ENCODE measurements at regions not wholly inside any gene's neighbourhood (a gene's known extent, or its start where the extent isn't known, plus 50 kb on each side); places are given as distances from the start of the nearest gene placed in this dataset.

DNA sequence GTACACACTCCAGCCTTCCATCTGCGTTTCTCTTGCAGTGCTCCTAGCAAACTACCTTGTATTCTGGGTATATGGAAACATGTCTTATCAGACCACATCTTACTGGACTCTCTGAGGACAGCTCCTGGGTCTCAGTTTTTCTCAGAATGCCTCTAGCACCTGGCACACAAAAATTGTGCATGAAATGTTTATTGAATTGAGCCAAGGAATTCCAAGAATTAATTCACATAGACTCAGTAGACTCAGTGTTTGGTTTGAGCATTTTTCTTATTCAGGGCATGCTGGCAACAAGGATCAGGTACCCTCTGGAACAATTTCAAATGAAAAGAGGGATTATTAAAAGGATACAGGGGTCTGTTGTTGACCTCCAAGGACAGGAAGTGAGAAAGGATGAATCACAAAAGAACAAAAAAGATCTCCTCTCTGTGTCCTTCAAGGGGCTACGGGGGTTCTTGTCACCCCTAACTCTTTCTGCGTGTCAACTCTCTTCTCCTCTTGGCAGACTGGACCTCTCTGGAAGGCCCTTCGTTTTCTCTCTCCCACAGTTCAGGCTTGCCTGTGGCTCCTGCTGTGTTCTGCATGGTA, 270.0 kb upstream of the HES1 start:
- TF ChIP-seq, protein P1, sequence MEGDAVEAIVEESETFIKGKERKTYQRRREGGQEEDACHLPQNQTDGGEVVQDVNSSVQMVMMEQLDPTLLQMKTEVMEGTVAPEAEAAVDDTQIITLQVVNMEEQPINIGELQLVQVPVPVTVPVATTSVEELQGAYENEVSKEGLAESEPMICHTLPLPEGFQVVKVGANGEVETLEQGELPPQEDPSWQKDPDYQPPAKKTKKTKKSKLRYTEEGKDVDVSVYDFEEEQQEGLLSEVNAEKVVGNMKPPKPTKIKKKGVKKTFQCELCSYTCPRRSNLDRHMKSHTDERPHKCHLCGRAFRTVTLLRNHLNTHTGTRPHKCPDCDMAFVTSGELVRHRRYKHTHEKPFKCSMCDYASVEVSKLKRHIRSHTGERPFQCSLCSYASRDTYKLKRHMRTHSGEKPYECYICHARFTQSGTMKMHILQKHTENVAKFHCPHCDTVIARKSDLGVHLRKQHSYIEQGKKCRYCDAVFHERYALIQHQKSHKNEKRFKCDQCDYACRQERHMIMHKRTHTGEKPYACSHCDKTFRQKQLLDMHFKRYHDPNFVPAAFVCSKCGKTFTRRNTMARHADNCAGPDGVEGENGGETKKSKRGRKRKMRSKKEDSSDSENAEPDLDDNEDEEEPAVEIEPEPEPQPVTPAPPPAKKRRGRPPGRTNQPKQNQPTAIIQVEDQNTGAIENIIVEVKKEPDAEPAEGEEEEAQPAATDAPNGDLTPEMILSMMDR (conservative IDR thresholded peaks at IDR 0.05; ENCODE audit: control insufficient read depth, insufficient read depth, low read depth, low read length): no peak
- no peak overlapping the region for H3K4me3 ChIP-seq (ENCODE audit: control insufficient read depth, low read depth, low read length)
- no peak for DNase-seq (ENCODE audit: low read depth)

DNA sequence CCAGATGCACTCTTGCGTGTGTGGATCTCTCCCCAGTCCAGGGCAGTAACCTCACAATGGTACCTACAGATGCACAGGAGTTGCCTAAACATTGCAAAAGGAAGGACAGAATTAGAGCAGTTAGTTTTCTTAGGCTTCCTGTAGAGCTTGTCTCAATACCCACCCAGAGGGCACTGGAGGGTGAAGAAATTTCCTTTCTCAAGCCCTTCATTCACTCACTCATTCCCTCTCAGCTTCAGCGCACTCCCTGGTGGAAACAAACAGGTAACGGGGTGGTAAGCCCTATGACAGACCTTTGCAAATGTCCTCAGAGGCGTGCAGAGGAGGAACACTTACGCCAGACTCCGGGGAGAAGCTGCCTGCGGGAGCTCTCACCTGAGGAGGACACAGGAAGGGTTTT, 267.4 kb upstream of the HES1 start:
- H3K4me3 ChIP-seq (ENCODE audit: control insufficient read depth, low read depth, low read length): no peak overlapping the region
- DNase-seq (ENCODE audit: low read depth): no peak
- TF ChIP-seq, protein P1 (conservative IDR thresholded peaks at IDR 0.05; ENCODE audit: control insufficient read depth, insufficient read depth, low read depth, low read length): no peak

DNA sequence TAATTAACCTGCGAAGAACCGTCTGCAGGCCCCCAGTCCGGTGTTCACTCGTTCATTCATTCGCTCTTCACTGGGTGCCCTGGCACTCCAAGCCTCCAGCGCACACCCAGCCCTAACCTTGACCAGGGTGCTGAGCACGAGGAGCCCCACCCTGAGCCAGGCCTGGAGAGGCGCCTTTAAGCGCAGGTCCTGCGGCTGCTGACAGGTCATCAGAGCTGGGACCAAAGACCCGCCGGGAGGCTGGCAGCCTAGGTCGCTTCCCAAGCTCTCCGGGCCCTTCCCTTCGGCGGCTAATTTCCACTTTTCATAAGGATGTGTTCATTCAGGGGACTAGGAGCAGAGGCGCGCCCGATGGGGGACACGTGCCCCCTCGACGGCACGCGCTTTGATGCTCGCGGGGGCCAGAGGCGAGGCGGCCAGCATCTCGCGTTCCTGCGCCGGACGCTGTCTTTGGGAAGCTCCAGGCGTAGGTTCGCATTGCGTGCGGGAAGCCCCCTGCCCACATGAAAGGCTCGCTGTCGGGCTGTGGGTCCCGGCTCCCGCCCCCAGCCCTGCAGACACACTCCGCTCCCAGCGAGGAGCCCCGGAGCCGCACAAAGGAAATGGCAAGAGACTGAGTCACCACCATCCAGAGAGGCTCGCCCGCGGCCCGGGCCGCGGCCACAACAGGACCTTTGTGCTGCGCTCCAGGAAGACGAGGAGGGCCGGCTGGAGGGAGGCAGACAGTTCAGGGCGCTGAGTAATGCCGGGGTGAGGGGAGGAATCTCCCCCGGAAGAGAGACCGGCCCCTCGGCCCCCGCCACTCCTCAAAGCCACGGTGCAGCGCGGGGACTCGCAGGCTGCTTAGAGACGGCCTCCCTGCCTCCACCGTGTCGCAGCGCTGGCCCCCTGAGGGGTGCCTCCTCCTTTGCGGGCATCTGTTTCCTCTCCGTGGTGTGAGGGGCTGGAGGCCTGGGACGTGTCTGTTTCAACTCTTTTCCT, 266.4 kb upstream of the HES1 start:
- no peak overlapping the region for H3K4me3 ChIP-seq (ENCODE audit: control insufficient read depth, low read depth, low read length)
- peak; percentile 70 for DNase-seq (ENCODE audit: low read depth)
- TF ChIP-seq, protein P1 (conservative IDR thresholded peaks at IDR 0.05; ENCODE audit: control insufficient read depth, insufficient read depth, low read depth, low read length): no peak

DNA sequence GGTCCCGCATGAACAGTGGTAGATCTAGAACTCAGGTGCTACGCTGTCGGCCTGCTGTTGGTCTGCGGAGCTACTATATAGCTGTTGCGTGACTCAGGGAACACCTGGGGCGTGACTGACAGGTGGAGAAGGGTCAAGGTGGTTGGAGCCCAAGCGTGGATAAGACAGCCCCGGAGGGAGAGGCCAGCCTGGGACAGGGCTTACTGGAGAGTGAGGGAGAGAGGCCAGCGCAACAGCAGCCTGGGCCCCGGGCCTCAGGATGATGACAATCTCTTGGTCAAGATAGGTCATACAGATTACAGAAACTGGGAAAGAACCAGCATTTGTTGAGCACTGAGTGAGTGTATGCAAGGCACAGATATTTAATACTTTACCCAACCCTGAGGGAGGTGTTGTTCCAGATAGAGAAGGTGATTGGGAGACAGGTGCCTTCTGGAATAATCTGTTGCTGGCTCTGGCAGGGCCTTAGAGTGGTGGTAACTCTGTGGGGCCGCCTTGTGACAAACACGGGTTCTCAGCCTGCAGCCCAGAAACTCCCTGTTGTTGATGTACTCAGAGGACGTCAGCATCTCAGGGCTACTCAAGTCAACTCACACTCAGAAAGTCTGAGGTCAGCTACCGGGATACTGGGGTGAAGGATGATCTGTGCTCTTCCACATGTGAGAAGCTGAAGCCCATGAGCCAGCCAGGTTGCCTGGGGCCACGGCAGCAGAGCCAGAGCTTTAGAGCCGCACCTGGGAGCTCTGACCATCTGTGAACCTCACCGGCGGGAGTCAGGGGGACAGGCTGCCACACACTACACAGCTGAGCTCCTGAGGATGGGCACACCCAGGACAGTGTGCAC, 265.4 kb upstream of the HES1 start:
- TF ChIP-seq, protein P1 (conservative IDR thresholded peaks at IDR 0.05; ENCODE audit: control insufficient read depth, insufficient read depth, low read depth, low read length): no peak

DNA sequence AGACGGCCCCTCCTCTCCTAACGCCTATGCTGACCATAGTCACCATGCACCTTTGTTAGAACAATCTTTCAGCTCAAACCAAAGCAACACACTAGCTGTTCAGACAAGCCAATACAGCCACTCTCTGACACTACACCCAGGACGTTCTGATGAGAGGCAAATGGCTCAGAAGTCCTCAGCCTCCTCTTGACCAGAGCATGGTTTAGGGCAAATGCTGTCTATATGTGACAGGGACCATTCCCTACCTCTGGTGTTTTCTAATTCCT, 264.8 kb upstream of the HES1 start:
- no peak for DNase-seq (ENCODE audit: low read depth)
- H3K4me3 ChIP-seq (ENCODE audit: control insufficient read depth, low read depth, low read length): no peak overlapping the region
- TF ChIP-seq, protein P1 (conservative IDR thresholded peaks at IDR 0.05; ENCODE audit: control insufficient read depth, insufficient read depth, low read depth, low read length): no peak

More for the DNA sequence above, 265.4 kb upstream of the HES1 start:
- H3K4me3 ChIP-seq (ENCODE audit: control insufficient read depth, low read depth, low read length): no peak overlapping the region
- DNase-seq (ENCODE audit: low read depth): no peak

DNA sequence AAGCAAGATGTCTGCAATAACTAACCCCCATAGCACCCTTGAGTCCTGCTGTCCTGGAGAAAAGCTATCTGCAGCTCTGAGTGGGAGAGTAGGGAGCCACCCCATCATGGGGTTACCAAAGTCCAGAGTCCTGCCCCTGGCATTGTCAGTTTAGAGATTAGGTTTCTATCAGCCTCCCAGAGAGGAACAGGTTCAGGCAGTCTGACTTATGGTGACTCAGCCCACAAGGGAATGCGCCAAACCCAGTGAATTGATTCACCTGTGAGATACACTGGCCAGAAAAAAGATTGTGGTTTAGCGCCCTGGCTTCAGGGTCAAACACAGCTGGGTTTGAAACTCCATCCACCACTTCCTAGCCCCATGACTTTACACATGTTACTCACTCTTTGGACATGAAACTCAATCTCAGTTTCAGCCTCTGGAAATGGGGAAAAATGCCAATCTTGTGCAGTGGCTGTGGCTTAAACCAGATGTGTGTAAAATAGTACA, 263.6 kb upstream of the HES1 start:
- TF ChIP-seq, protein P1 (conservative IDR thresholded peaks at IDR 0.05; ENCODE audit: control insufficient read depth, insufficient read depth, low read depth, low read length): no peak
- H3K4me3 ChIP-seq (ENCODE audit: control insufficient read depth, low read depth, low read length): no peak overlapping the region
- peak; percentile 99 for DNase-seq (ENCODE audit: low read depth)

All from fibroblast of mammary gland (primary cell).